ENCODE measurements at regions not wholly inside any gene's neighbourhood (a gene's known extent, or its start where the extent isn't known, plus 50 kb on each side); places are given as distances from the start of the nearest gene placed in this dataset.

- Histone ChIP-seq H3K4me1 (no peaks in the 10 kb centered on the region), H3K27me3 (no peaks in the 10 kb centered on the region), H3K4me3 (no peak overlapping the region), H3K9me3 (no peaks in the 10 kb centered on the region), H3K27ac (no peak overlapping the region), H3K36me3 (ENCODE audit: low read depth, missing control alignments) (no peaks in the 10 kb centered on the region)
- DNase-seq = no peak
- WGBS, 2 donors = 73 to 79% methylated on average over 6 of the region's 6 CpGs
- TF ChIP-seq, protein P1, sequence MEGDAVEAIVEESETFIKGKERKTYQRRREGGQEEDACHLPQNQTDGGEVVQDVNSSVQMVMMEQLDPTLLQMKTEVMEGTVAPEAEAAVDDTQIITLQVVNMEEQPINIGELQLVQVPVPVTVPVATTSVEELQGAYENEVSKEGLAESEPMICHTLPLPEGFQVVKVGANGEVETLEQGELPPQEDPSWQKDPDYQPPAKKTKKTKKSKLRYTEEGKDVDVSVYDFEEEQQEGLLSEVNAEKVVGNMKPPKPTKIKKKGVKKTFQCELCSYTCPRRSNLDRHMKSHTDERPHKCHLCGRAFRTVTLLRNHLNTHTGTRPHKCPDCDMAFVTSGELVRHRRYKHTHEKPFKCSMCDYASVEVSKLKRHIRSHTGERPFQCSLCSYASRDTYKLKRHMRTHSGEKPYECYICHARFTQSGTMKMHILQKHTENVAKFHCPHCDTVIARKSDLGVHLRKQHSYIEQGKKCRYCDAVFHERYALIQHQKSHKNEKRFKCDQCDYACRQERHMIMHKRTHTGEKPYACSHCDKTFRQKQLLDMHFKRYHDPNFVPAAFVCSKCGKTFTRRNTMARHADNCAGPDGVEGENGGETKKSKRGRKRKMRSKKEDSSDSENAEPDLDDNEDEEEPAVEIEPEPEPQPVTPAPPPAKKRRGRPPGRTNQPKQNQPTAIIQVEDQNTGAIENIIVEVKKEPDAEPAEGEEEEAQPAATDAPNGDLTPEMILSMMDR (IDR thresholded peaks at IDR 0.05) = no peak
- TF ChIP-seq POLR2A (IDR thresholded peaks at IDR 0.05) = no peak
- intact Hi-C loops (cut with DNase I; ENCODE audit: low total_unique reads) = no loop called here
Measured at GRCh38 chr16:6132121-6132520, 1034.5 kb upstream of the EEF2KMT start.

DNA sequence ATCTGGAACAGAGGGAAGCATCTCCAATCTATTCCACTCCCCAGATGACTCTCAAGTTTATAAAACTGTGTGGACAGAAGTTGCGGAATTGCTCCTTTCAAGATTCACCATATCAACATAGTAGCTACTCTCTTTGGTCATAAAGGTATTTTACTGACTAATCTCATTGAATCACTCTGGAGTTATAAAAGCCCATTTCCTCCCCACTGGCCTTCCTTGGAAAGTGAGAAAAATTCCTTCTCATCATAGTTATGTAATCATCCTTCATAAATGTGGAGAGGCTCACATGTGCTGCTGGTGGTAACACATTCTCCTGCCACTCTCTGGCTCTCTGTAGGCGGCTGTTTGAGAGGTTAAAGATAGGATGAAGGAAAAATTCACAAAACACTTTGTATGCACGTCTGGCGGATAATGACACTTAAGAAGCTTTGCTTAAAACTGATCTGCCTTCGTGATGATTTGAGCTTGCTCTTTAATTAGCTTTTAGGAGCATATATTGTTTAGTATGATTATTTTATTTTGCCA lies 1034.0 kb upstream of the EEF2KMT start:
- H3K4me1 ChIP-seq = no peaks in the 10 kb centered on the region
- no peaks in the 10 kb centered on the region for H3K9me3 ChIP-seq
- H3K27me3 ChIP-seq = no peaks in the 10 kb centered on the region
- no peak overlapping the region for H3K4me3 ChIP-seq
- H3K27ac ChIP-seq = no peak overlapping the region
- DNase-seq = no peak
- H3K36me3 ChIP-seq (ENCODE audit: low read depth, missing control alignments) = no peaks in the 10 kb centered on the region
- 74 to 78% methylated on average over 5 of the region's 5 CpGs for WGBS, 2 donors
- intact Hi-C loops (cut with DNase I; ENCODE audit: low total_unique reads) = no loop called here
- no peak for TF ChIP-seq POLR2A (IDR thresholded peaks at IDR 0.05)
- TF ChIP-seq, protein P1 (IDR thresholded peaks at IDR 0.05) = no peak

- no peak for DNase-seq
Measured at GRCh38 chr16:6125483-6126259, 1028.1 kb upstream of the EEF2KMT start.

GRCh38 chr16:6124136-6124535 lies 1026.5 kb upstream of the EEF2KMT start:
- no peak for DNase-seq
- H3K4me1 ChIP-seq = no peaks in the 10 kb centered on the region
- H3K9me3 ChIP-seq = no peaks in the 10 kb centered on the region
- H3K4me3 ChIP-seq = no peak overlapping the region
- H3K27ac ChIP-seq = no peak overlapping the region
- intact Hi-C loops (cut with DNase I; ENCODE audit: low total_unique reads) = no loop called here
- no peaks in the 10 kb centered on the region for H3K27me3 ChIP-seq
- TF ChIP-seq, protein P1 (IDR thresholded peaks at IDR 0.05) = no peak
- WGBS, 2 donors = 58 to 64% methylated on average over 1 of the region's 1 CpG
- no peaks in the 10 kb centered on the region for H3K36me3 ChIP-seq (ENCODE audit: low read depth, missing control alignments)

More at GRCh38 chr16:6125483-6126259, 1028.1 kb upstream of the EEF2KMT start:
- Histone ChIP-seq H3K27ac (no peak overlapping the region), H3K4me3 (no peak overlapping the region), H3K4me1 (no peaks in the 10 kb centered on the region), H3K36me3 (ENCODE audit: low read depth, missing control alignments) (no peaks in the 10 kb centered on the region), H3K27me3 (no peaks in the 10 kb centered on the region), H3K9me3 (no peaks in the 10 kb centered on the region)
- WGBS, 2 donors = 73 to 74% methylated on average over 8 of the region's 8 CpGs
- TF ChIP-seq POLR2A (IDR thresholded peaks at IDR 0.05) = no peak
- TF ChIP-seq, protein P1 (IDR thresholded peaks at IDR 0.05) = no peak
- intact Hi-C loops (cut with DNase I; ENCODE audit: low total_unique reads) = no loop called here

GRCh38 chr16:6122401-6122800 lies 1024.8 kb upstream of the EEF2KMT start:
- no peak for TF ChIP-seq POLR2A (IDR thresholded peaks at IDR 0.05)
- TF ChIP-seq, protein P1 (IDR thresholded peaks at IDR 0.05) = no peak
- WGBS, 2 donors = 74% methylated on average over 5 of the region's 5 CpGs
- no peak overlapping the region for H3K27ac ChIP-seq
- H3K9me3 ChIP-seq = no peaks in the 10 kb centered on the region
- DNase-seq = no peak
- intact Hi-C loops (cut with DNase I; ENCODE audit: low total_unique reads) = no loop called here
- H3K4me3 ChIP-seq = no peak overlapping the region
- H3K4me1 ChIP-seq = no peaks in the 10 kb centered on the region
- no peaks in the 10 kb centered on the region for H3K36me3 ChIP-seq (ENCODE audit: low read depth, missing control alignments)
- H3K27me3 ChIP-seq = no peaks in the 10 kb centered on the region
